IPS-NIHi7 (cell line): ENCODE measurements at regions not wholly inside any gene's neighbourhood (a gene's known extent, or its start where the extent isn't known, plus 50 kb on each side); places are given as distances from the start of the nearest gene placed in this dataset.

Experiments used
- DNase-seq: peaks from one replicate; pipeline ENCODE4 v3.0.0; 2012; ENCODE audit warnings: mixed read lengths; ENCODE audit errors: extremely low spot score

- DNase-seq = no peak
These were observed 56.3 kb upstream of the LNX1 start for GRCh38 chr4:53647547-53647946.

- no peak for DNase-seq
These were observed 55.5 kb upstream of the LNX1 start for GRCh38 chr4:53646795-53647194.

- no peak for DNase-seq
These were observed 53.8 kb upstream of the LNX1 start for GRCh38 chr4:53645108-53645507.

GRCh38 chr4:53644607-53645006, 53.3 kb upstream of the LNX1 start:
- DNase-seq = no peak
